Calu3 (cell line): ENCODE measurements at regions not wholly inside any gene's neighbourhood (a gene's known extent, or its start where the extent isn't known, plus 50 kb on each side); places are given as distances from the start of the nearest gene placed in this dataset.

Experiments used
- BruUV-seq: library from RNA; stranded (reverse); fragments of 400-500 nt; replicated peaks from 2 replicates; lab custom pipeline; 2021; lab: Mats Ljungman, UMichigan
- CTCF ChIA-PET: fragments of 300-600 bp; sonication (Branson Sonifier 250); formaldehyde crosslinking; loops from one replicate; lab custom pipeline; 2022; ENCODE audit warnings: antibody characterized with exemption; lab: Charles Lee
- DNase-seq: peaks from one replicate; pipeline ENCODE4 v3.0.0; 2022
- H3K27ac Mint-ChIP-seq: one replicate; pipeline ENCODE4 v1.8.0; 2022; ENCODE audit warnings: mixed read lengths; ENCODE audit not compliant: unreplicated experiment
- H3K27me3 Mint-ChIP-seq: one replicate; pipeline ENCODE4 v1.8.0; 2022; ENCODE audit warnings: mixed read lengths; ENCODE audit not compliant: unreplicated experiment
- H3K36me3 Mint-ChIP-seq: one replicate; pipeline ENCODE4 v1.8.0; 2022; ENCODE audit warnings: mild to moderate bottlenecking, moderate library complexity, mixed read lengths; ENCODE audit not compliant: insufficient read depth, unreplicated experiment
- H3K4me1 Mint-ChIP-seq: one replicate; pipeline ENCODE4 v1.8.0; 2022; ENCODE audit warnings: mild to moderate bottlenecking, low read depth, mixed read lengths; ENCODE audit not compliant: unreplicated experiment
- H3K4me3 Mint-ChIP-seq: one replicate; pipeline ENCODE4 v1.8.0; 2022; ENCODE audit warnings: mild to moderate bottlenecking, low read depth, moderate library complexity, mixed read lengths; ENCODE audit not compliant: unreplicated experiment
- H3K9me3 Mint-ChIP-seq: one replicate; pipeline ENCODE4 v1.8.0; 2022; ENCODE audit warnings: low read depth, mixed read lengths; ENCODE audit not compliant: unreplicated experiment
- intact Hi-C: fragments of 100-400 bp; cut with micrococcal nuclease; formaldehyde crosslinking; loops from one replicate; pipeline ENCODE4 v1.10.0; 2022; ENCODE audit not compliant: unreplicated experiment
- TF ChIP-seq, protein P1 (sequence below): fragments of 200-600 bp; IDR thresholded peaks from one replicate; pipeline ENCODE4 v1.8.0; 2022; ENCODE audit warnings: antibody characterized with exemption; ENCODE audit not compliant: unreplicated experiment

GRCh38 chr13:32932376-32932775, 83.8 kb upstream of the KL start:
- TF ChIP-seq, protein P1, sequence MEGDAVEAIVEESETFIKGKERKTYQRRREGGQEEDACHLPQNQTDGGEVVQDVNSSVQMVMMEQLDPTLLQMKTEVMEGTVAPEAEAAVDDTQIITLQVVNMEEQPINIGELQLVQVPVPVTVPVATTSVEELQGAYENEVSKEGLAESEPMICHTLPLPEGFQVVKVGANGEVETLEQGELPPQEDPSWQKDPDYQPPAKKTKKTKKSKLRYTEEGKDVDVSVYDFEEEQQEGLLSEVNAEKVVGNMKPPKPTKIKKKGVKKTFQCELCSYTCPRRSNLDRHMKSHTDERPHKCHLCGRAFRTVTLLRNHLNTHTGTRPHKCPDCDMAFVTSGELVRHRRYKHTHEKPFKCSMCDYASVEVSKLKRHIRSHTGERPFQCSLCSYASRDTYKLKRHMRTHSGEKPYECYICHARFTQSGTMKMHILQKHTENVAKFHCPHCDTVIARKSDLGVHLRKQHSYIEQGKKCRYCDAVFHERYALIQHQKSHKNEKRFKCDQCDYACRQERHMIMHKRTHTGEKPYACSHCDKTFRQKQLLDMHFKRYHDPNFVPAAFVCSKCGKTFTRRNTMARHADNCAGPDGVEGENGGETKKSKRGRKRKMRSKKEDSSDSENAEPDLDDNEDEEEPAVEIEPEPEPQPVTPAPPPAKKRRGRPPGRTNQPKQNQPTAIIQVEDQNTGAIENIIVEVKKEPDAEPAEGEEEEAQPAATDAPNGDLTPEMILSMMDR = no peak
- H3K9me3 Mint-ChIP-seq = no peaks in the 10 kb centered on the region
- intact Hi-C loops = no loop called here
- no peak overlapping the region for H3K4me3 Mint-ChIP-seq
- BruUV-seq = no TSS peak
- no peaks in the 10 kb centered on the region for H3K4me1 Mint-ChIP-seq
- CTCF ChIA-PET = no interaction called here
- peaks cover 15% of the 10 kb centered on the region for H3K27me3 Mint-ChIP-seq
- no peak for DNase-seq
- H3K36me3 Mint-ChIP-seq = no peaks in the 10 kb centered on the region
- H3K27ac Mint-ChIP-seq = no peak overlapping the region

DNA sequence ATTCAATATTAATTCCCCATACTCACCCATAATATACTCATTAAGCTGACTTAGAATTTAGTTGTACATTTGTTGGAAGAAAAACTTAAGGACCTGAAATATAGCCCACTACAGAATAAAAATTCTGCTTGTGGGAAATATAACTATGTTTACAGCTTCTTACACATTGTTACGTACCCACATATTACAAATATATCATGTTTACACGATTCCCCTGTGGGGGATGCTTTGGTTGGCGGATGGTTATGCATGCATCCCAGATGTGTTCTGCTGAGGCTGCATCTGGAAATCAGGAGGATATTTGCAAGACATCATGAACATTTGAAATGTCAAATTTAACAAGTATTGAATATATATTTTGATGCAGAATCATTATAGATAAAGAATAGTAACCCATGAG, 79.5 kb upstream of the KL start:
- H3K27me3 Mint-ChIP-seq = peaks cover 25% of the 10 kb centered on the region
- H3K4me1 Mint-ChIP-seq = no peaks in the 10 kb centered on the region
- H3K36me3 Mint-ChIP-seq = no peaks in the 10 kb centered on the region
- intact Hi-C loops = no loop called here
- CTCF ChIA-PET = no interaction called here
- no TSS peak for BruUV-seq
- TF ChIP-seq, protein P1 = no peak
- peaks cover under 1% of the 10 kb centered on the region for H3K9me3 Mint-ChIP-seq
- H3K27ac Mint-ChIP-seq = no peak overlapping the region
- no peak overlapping the region for H3K4me3 Mint-ChIP-seq
- no peak for DNase-seq

GRCh38 chr13:32938314-32938713, 77.9 kb upstream of the KL start:
- no TSS peak for BruUV-seq
- Mint-ChIP-seq H3K27ac (no peak overlapping the region), H3K27me3 (peaks cover 28% of the 10 kb centered on the region), H3K4me3 (no peak overlapping the region), H3K9me3 (peaks cover 3% of the 10 kb centered on the region), H3K36me3 (no peaks in the 10 kb centered on the region), H3K4me1 (no peaks in the 10 kb centered on the region)
- TF ChIP-seq, protein P1 = no peak
- DNase-seq = no peak
- intact Hi-C loops = no loop called here
- CTCF ChIA-PET = no interaction called here

GRCh38 chr13:32938907-32939306, 77.3 kb upstream of the KL start:
- CTCF ChIA-PET = no interaction called here
- Mint-ChIP-seq H3K27me3 (peaks cover 22% of the 10 kb centered on the region), H3K36me3 (no peaks in the 10 kb centered on the region), H3K27ac (no peak overlapping the region), H3K9me3 (peaks cover 3% of the 10 kb centered on the region), H3K4me3 (no peak overlapping the region), H3K4me1 (no peaks in the 10 kb centered on the region)
- TF ChIP-seq, protein P1 = no peak
- no TSS peak for BruUV-seq
- no peak for DNase-seq
- intact Hi-C loops = no loop called here
